Caco-2 (cell line): ENCODE measurements at regions not wholly inside any gene's neighbourhood (a gene's known extent, or its start where the extent isn't known, plus 50 kb on each side); places are given as distances from the start of the nearest gene placed in this dataset.

Source experiments
- BruUV-seq: library from RNA; stranded (reverse); fragments of 400-500 nt; replicated peaks from 2 replicates; lab custom pipeline; 2021; lab: Mats Ljungman, UMichigan
- CTCF ChIA-PET: fragments of 300-600 bp; sonication (Branson Sonifier 250); formaldehyde crosslinking; loops from one replicate; lab custom pipeline; 2022; ENCODE audit warnings: antibody characterized with exemption; lab: Charles Lee
- POLR2A ChIA-PET: fragments of 300-600 bp; sonication (Branson Sonifier 250); formaldehyde crosslinking; loops from one replicate; lab custom pipeline; 2022; ENCODE audit warnings: antibody characterized with exemption; lab: Charles Lee
- DNase-seq, 2 experiments: peaks; one replicate each; pipeline versions ENCODE4 v3.0.0 to v3.0.0-alpha.2; 2020 to 2022
- H3K27me3 ChIP-seq: replicated peaks from 2 replicates; pipeline ENCODE4 v1.6.0; 2011; ENCODE audit warnings: low read length; ENCODE audit not compliant: control insufficient read depth, insufficient read depth
- H3K36me3 ChIP-seq: 2 replicates; pipeline ENCODE4 v1.5.1; 2011; ENCODE audit warnings: low read length; ENCODE audit not compliant: control insufficient read depth, insufficient read depth
- H3K4me1 ChIP-seq: fragments of 250-450 bp; sonication (Bioruptor Pico); 2 replicates; pipeline ENCODE4 v1.5.1; 2020; ENCODE audit warnings: mild to moderate bottlenecking
- H3K4me3 ChIP-seq: 2 replicates; pipeline ENCODE4 v1.5.1; 2011; ENCODE audit warnings: low read depth, mild to moderate bottlenecking, control low read depth, low read length
- H3K9me3 ChIP-seq: fragments of 250-450 bp; sonication (Bioruptor Pico); 2 replicates; pipeline ENCODE4 v1.5.1; 2020; ENCODE audit warnings: mild to moderate bottlenecking, moderate library complexity
- H3K27ac Mint-ChIP-seq: one replicate; pipeline ENCODE4 v1.8.0; 2022; ENCODE audit warnings: mixed read lengths; ENCODE audit not compliant: unreplicated experiment
- H3K27me3 Mint-ChIP-seq: one replicate; pipeline ENCODE4 v1.8.0; 2022; ENCODE audit warnings: mixed read lengths; ENCODE audit not compliant: insufficient read depth, unreplicated experiment
- H3K36me3 Mint-ChIP-seq: one replicate; pipeline ENCODE4 v1.8.0; 2022; ENCODE audit warnings: mild to moderate bottlenecking, mixed read lengths; ENCODE audit not compliant: insufficient read depth, unreplicated experiment
- H3K4me1 Mint-ChIP-seq: one replicate; pipeline ENCODE4 v1.8.0; 2022; ENCODE audit warnings: low read depth, mixed read lengths; ENCODE audit not compliant: unreplicated experiment
- H3K4me3 Mint-ChIP-seq: one replicate; pipeline ENCODE4 v1.8.0; 2022; ENCODE audit warnings: mild to moderate bottlenecking, moderate library complexity, mixed read lengths; ENCODE audit not compliant: unreplicated experiment
- H3K9me3 Mint-ChIP-seq: one replicate; pipeline ENCODE4 v1.8.0; 2022; ENCODE audit warnings: mixed read lengths; ENCODE audit not compliant: unreplicated experiment
- intact Hi-C: fragments of 100-400 bp; cut with micrococcal nuclease; formaldehyde crosslinking; loops from one replicate; pipeline ENCODE4 v1.10.0; 2022; ENCODE audit not compliant: unreplicated experiment
- TF ChIP-seq, protein P1 (sequence below), 2 experiments: fragments of 200-600 bp in 1 of 2; IDR thresholded peaks; 1 replicate in 1 of 2; 2 replicates in 1 of 2; pipeline versions ENCODE4 v1.5.1 to v1.8.0; 2011 to 2022; ENCODE audit warnings: antibody characterized with exemption in 1 of 2, control low read depth in 1 of 2, inconsistent platforms in 1 of 2, low read depth in 1 of 2, low read length in 1 of 2, mild to moderate bottlenecking in 1 of 2, moderate library complexity in 1 of 2; ENCODE audit not compliant: insufficient read depth in 1 of 2, severe bottlenecking in 1 of 2, unreplicated experiment in 1 of 2

DNA sequence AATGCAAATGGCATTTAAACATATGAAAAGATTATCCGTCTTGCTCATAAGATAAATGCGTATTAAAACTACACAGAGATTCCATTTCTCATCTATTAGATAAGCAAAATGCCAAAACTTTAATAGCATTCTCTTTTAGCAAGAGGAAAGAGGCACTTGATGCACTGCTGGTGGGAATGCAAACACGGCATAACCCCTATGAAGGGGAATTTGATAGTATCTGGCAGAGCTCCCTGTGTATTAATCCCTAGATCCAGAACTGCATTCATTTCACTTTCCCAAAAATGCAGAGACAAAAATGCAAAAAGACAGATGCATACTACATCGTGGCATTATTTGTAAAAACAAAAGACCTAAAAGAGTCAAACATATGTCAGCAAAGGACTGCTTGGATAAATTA is 193.6 kb upstream of the STARD13 start:
- no peaks in the 10 kb centered on the region for H3K27me3 ChIP-seq
- Mint-ChIP-seq H3K36me3 (no peaks in the 10 kb centered on the region), H3K9me3 (peaks cover 21% of the 10 kb centered on the region), H3K27ac (no peak overlapping the region), H3K4me1 (no peaks in the 10 kb centered on the region), H3K27me3 (no peaks in the 10 kb centered on the region), H3K4me3 (no peak overlapping the region)
- no peak for DNase-seq
- no peaks in the 10 kb centered on the region for H3K4me1 ChIP-seq
- ChIA-PET POLR2A (no interaction called here), CTCF (no interaction called here)
- no peaks in the 10 kb centered on the region for H3K36me3 ChIP-seq
- no peak overlapping the region for H3K4me3 ChIP-seq
- H3K9me3 ChIP-seq = peaks cover 28% of the 10 kb centered on the region
- no TSS peak for BruUV-seq
- intact Hi-C loops = no loop called here
- TF ChIP-seq, protein P1, sequence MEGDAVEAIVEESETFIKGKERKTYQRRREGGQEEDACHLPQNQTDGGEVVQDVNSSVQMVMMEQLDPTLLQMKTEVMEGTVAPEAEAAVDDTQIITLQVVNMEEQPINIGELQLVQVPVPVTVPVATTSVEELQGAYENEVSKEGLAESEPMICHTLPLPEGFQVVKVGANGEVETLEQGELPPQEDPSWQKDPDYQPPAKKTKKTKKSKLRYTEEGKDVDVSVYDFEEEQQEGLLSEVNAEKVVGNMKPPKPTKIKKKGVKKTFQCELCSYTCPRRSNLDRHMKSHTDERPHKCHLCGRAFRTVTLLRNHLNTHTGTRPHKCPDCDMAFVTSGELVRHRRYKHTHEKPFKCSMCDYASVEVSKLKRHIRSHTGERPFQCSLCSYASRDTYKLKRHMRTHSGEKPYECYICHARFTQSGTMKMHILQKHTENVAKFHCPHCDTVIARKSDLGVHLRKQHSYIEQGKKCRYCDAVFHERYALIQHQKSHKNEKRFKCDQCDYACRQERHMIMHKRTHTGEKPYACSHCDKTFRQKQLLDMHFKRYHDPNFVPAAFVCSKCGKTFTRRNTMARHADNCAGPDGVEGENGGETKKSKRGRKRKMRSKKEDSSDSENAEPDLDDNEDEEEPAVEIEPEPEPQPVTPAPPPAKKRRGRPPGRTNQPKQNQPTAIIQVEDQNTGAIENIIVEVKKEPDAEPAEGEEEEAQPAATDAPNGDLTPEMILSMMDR (IDR thresholded peaks at IDR 0.05; ENCODE audit: insufficient read depth in 1 of 2, low read depth in 1 of 2, low read length in 1 of 2, severe bottlenecking in 1 of 2, unreplicated experiment in 1 of 2) = no peak

DNA sequence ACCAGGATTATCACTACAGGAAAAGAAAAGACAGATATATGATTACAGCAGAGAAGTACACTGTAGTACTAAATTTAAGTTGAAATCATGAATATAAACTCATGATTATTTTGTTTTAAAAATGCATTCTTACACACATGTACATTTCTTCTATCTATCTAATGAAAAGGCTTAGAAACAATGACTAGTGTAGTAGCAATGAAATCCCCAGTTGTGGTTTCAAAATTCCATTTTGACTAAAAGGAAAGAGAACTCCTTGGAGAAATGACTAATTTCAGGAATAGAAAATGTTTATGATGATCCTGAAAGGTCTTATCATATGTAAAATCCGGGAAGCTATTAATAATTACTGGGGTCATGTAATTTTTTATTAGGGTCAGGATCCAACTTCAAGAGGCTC is 195.0 kb upstream of the STARD13 start:
- BruUV-seq = no TSS peak
- peaks cover 28% of the 10 kb centered on the region for H3K9me3 Mint-ChIP-seq

DNA sequence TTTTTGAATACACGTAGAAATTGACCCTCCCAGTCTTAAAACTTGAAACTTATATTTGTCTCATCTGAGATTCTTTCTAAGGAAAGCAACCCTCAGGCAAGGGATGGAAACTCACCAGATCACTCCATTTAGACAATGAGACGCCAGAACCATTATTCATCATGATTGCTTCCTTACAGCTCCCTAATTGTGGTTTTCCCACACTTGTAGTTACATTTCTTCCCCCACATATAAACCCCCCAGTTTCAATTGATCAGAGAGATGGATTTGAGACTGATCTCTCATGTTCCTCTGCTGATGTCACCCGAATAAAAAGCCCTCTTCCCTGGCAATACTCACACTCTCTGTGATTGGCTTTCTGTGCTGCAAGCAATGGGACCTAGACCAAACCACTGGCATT is 197.9 kb upstream of the STARD13 start:
- ChIA-PET POLR2A (no interaction called here), CTCF (no interaction called here)
- peaks cover 6% of the 10 kb centered on the region for H3K4me1 Mint-ChIP-seq
- DNase-seq = no peak
- Histone ChIP-seq H3K4me1 (no peaks in the 10 kb centered on the region), H3K9me3 (peaks cover 19% of the 10 kb centered on the region), H3K27me3 (no peaks in the 10 kb centered on the region), H3K36me3 (no peaks in the 10 kb centered on the region), H3K4me3 (no peak overlapping the region)
- H3K36me3 Mint-ChIP-seq = no peaks in the 10 kb centered on the region
- no peak overlapping the region for H3K4me3 Mint-ChIP-seq
- BruUV-seq = no TSS peak
- H3K9me3 Mint-ChIP-seq = peaks cover 28% of the 10 kb centered on the region
- H3K27me3 Mint-ChIP-seq = peaks cover under 1% of the 10 kb centered on the region
- TF ChIP-seq, protein P1 (IDR thresholded peaks at IDR 0.05; ENCODE audit: insufficient read depth in 1 of 2, low read depth in 1 of 2, low read length in 1 of 2, severe bottlenecking in 1 of 2, unreplicated experiment in 1 of 2) = no peak
- intact Hi-C loops = no loop called here
- H3K27ac Mint-ChIP-seq = no peak overlapping the region

More for the DNA sequence above, 195.0 kb upstream of the STARD13 start:
- H3K4me1 Mint-ChIP-seq = no peaks in the 10 kb centered on the region
- Histone ChIP-seq H3K4me3 (no peak overlapping the region), H3K9me3 (peaks cover 29% of the 10 kb centered on the region), H3K36me3 (no peaks in the 10 kb centered on the region), H3K4me1 (no peaks in the 10 kb centered on the region), H3K27me3 (no peaks in the 10 kb centered on the region)
- ChIA-PET CTCF (no interaction called here), POLR2A (no interaction called here)
- TF ChIP-seq, protein P1 (IDR thresholded peaks at IDR 0.05; ENCODE audit: insufficient read depth in 1 of 2, low read depth in 1 of 2, low read length in 1 of 2, severe bottlenecking in 1 of 2, unreplicated experiment in 1 of 2) = no peak
- intact Hi-C loops = no loop called here
- no peak overlapping the region for H3K4me3 Mint-ChIP-seq
- no peaks in the 10 kb centered on the region for H3K36me3 Mint-ChIP-seq
- no peak overlapping the region for H3K27ac Mint-ChIP-seq
- no peaks in the 10 kb centered on the region for H3K27me3 Mint-ChIP-seq
- DNase-seq = no peak
